A549 (cell line): ENCODE measurements at regions not wholly inside any gene's neighbourhood (a gene's known extent, or its start where the extent isn't known, plus 50 kb on each side); places are given as distances from the start of the nearest gene placed in this dataset.

Source experiments
- ATAC-seq, 2 experiments: fragments of 200-7000 bp in 1 of 2; fragments of >200 bp in 1 of 2; cut with Nextera tagmentation in 1 of 2; cut with Tn5 transposase in 1 of 2; 3 replicates each; pipeline versions ENCODE4 v1.8.0 to v1.9.1; 2018 to 2020; ENCODE audit warnings: mild to moderate bottlenecking in 1 of 2, moderate library complexity in 1 of 2
- CTCF ChIA-PET: fragments of 300-600 bp; sonication (Branson Sonifier 250); formaldehyde crosslinking; extraction: SDS; loops from one replicate; lab custom pipeline; 2021; ENCODE audit warnings: antibody characterized with exemption, inconsistent platforms; lab: Yijun Ruan, JAX
- POLR2A ChIA-PET: fragments of 350-600 bp; formaldehyde crosslinking; extraction: SDS; loops from one replicate; lab custom pipeline; 2021; ENCODE audit warnings: antibody characterized with exemption, inconsistent platforms; lab: Yijun Ruan, JAX
- DNase-seq, 2 experiments: peaks; one replicate each; pipeline versions ENCODE4 v3.0.0 to v3.0.0-alpha.2; 2011 to 2016; ENCODE audit warnings: low read depth in 1 of 2, low spot score in 1 of 2
- FAIRE-seq: peaks from 2 replicates; lab custom pipeline; 2011; peaks lifted over from hg19 to GRCh38; lab: Jason Lieb, UNC
- H3K27ac ChIP-seq, 2 experiments: fragments of >200 bp; sonication (Bioruptor Twin); formaldehyde crosslinking; 3 replicates each; pipeline ENCODE4 v1.5.1; 2016 to 2017
- H3K4me1 ChIP-seq: fragments of >200 bp; sonication (Bioruptor Twin); formaldehyde crosslinking; 3 replicates; pipeline ENCODE4 v1.6.1; 2016
- H3K4me2 ChIP-seq: fragments of >200 bp; sonication (Bioruptor Twin); formaldehyde crosslinking; 3 replicates; pipeline ENCODE4 v1.6.1; 2016
- H3K4me3 ChIP-seq: fragments of >200 bp; sonication (Bioruptor Twin); formaldehyde crosslinking; 3 replicates; pipeline ENCODE4 v1.5.1; 2016
- H3K9me3 ChIP-seq: fragments of >200 bp; sonication (Bioruptor Twin); formaldehyde crosslinking; 3 replicates; pipeline ENCODE4 v1.6.1; 2016
- CBX2 ChIP-seq: fragments of 200-600 bp; sonication (generic); IDR thresholded peaks from 2 replicates; pipeline ENCODE4 v1.6.1; 2016; ENCODE audit warnings: low read depth, mild to moderate bottlenecking, borderline replicate concordance
- EHF ChIP-seq: fragments of 250-450 bp; sonication (Bioruptor Pico); IDR thresholded peaks from 2 replicates; pipeline ENCODE4 v1.5.0; 2020; ENCODE audit warnings: mild to moderate bottlenecking
- EP300 ChIP-seq, 2 experiments: fragments of >200 bp; sonication (Bioruptor Twin); formaldehyde crosslinking; IDR thresholded peaks; 2 replicates in 1 of 2; 3 replicates in 1 of 2; pipeline ENCODE4 v1.6.1; 2016 to 2017
- FOSB ChIP-seq: fragments of 250-450 bp; sonication (Bioruptor Pico); IDR thresholded peaks from 2 replicates; pipeline ENCODE4 v1.5.0; 2020; ENCODE audit warnings: mild to moderate bottlenecking, moderate library complexity
- HDAC2 ChIP-seq: fragments of 200-600 bp; sonication (generic); IDR thresholded peaks from 2 replicates; pipeline ENCODE4 v1.6.1; 2016
- HOXB5 ChIP-seq: fragments of 250-450 bp; sonication (Bioruptor Pico); IDR thresholded peaks from 2 replicates; pipeline ENCODE4 v1.5.0; 2020; ENCODE audit warnings: mild to moderate bottlenecking, moderate library complexity
- JUNB ChIP-seq: fragments of >200 bp; sonication (Bioruptor Twin); formaldehyde crosslinking; IDR thresholded peaks from 2 replicates; pipeline ENCODE4 v1.6.1; 2016
- KDM5A ChIP-seq: fragments of 200-600 bp; sonication (generic); IDR thresholded peaks from 2 replicates; pipeline ENCODE4 v1.6.1; 2016; ENCODE audit warnings: antibody characterized with exemption, mild to moderate bottlenecking
- MAZ ChIP-seq: fragments of 150-350 bp; IDR thresholded peaks from 2 replicates; pipeline ENCODE4 v1.6.1; 2014; ENCODE audit warnings: antibody characterized with exemption, low read depth, low read length, borderline replicate concordance
- MYC ChIP-seq: IDR thresholded peaks from 2 replicates; pipeline ENCODE4 v1.6.1; 2012; ENCODE audit warnings: mild to moderate bottlenecking, inconsistent platforms, low read length, improper control_type of control experiment, borderline replicate concordance
- NR3C1 ChIP-seq: fragments of >200 bp; sonication (Bioruptor Twin); formaldehyde crosslinking; IDR thresholded peaks from 3 replicates; pipeline ENCODE4 v1.6.1; 2017
- PHF8 ChIP-seq: fragments of 200-600 bp; sonication (generic); IDR thresholded peaks from 2 replicates; pipeline ENCODE4 v1.6.1; 2016; ENCODE audit warnings: low read depth, mild to moderate bottlenecking, antibody characterized with exemption, moderate library complexity, borderline replicate concordance
- POLR2A ChIP-seq: IDR thresholded peaks from 2 replicates; pipeline ENCODE4 v1.6.1; 2012; ENCODE audit warnings: mild to moderate bottlenecking, low read length
- POLR2AphosphoS2 ChIP-seq: conservative IDR thresholded peaks from 2 replicates; pipeline ENCODE4 v1.6.1; 2012; ENCODE audit warnings: low read length, improper control_type of control experiment, inconsistent platforms
- RARB ChIP-seq: fragments of 250-450 bp; sonication (Bioruptor Pico); IDR thresholded peaks from 2 replicates; pipeline ENCODE4 v1.8.0; 2021; ENCODE audit warnings: mild to moderate bottlenecking, moderate library complexity
- RCOR1 ChIP-seq: fragments of 150-350 bp; IDR thresholded peaks from 2 replicates; pipeline ENCODE4 v1.6.1; 2014; ENCODE audit warnings: antibody characterized with exemption, low read length, low read depth
- RFX5 ChIP-seq: fragments of 450-650 bp; IDR thresholded peaks from 2 replicates; pipeline ENCODE4 v1.7.1; 2014; ENCODE audit warnings: antibody characterized with exemption, mild to moderate bottlenecking, moderate library complexity
- TP53 ChIP-seq: fragments of 250-450 bp; sonication (Bioruptor Pico); IDR thresholded peaks from 2 replicates; pipeline ENCODE4 v1.5.0; 2021; ENCODE audit warnings: mild to moderate bottlenecking, moderate library complexity
- ZFP36 ChIP-seq: fragments of 450-650 bp; IDR thresholded peaks from 2 replicates; pipeline ENCODE4 v1.6.1; 2014; ENCODE audit warnings: borderline replicate concordance; ENCODE audit not compliant: partially characterized antibody
- ZNF302 ChIP-seq: fragments of 250-450 bp; sonication (Bioruptor Pico); IDR thresholded peaks from 2 replicates; pipeline ENCODE4 v1.9.0; 2021; ENCODE audit warnings: inconsistent platforms, mild to moderate bottlenecking, moderate library complexity
- ZSCAN20 ChIP-seq: fragments of 250-450 bp; sonication (Bioruptor Pico); IDR thresholded peaks from 2 replicates; pipeline ENCODE4 v1.8.0; 2022; ENCODE audit warnings: mild to moderate bottlenecking, moderate library complexity
- WGBS: methylation state at CpG from one replicate; pipeline ENCODE4 v1.1.6; 2017; ENCODE audit errors: missing lambda C conversion rate; 5-methylcytosine and 5-hydroxymethylcytosine counted together
- TF ChIP-seq, protein P1 (sequence below): fragments of >200 bp; sonication (Bioruptor Twin); formaldehyde crosslinking; IDR thresholded peaks from 2 replicates; pipeline ENCODE4 v1.6.1; 2016
- TF ChIP-seq, protein P2 (sequence below): fragments of >200 bp; sonication (Bioruptor Twin); formaldehyde crosslinking; IDR thresholded peaks from 3 replicates; pipeline ENCODE4 v1.5.1; 2016

DNA sequence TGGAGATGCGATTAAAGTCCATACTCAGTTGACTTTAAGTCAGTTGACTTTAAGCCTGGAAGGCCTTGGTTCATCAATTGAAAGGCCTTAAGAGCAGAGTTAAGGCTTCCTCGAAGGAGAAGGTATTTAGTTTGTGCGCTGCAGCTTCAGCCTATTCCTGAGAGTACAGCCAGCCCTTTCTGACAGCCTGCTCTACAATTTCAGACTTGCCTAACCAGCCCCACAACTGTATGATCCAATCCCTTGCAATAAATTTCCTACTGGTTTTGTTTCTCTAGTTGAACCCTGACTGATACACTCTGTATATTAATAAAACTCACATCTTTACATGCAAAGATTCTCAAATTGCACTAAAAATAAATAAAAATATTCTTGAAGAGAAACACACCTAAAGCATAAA is 66.1 kb upstream of the RORA start:
- Histone ChIP-seq H3K9me3 (no peaks in the 10 kb centered on the region), H3K27ac (no peak overlapping the region), H3K4me1 (no peaks in the 10 kb centered on the region), H3K4me2 (no peak overlapping the region), H3K4me3 (no peak overlapping the region)
- DNase-seq (no peak), ATAC-seq (no peak), FAIRE-seq (no peak)
- POLR2A ChIA-PET, result no interaction called here
- 12% methylated on average over 3 of the region's 3 CpGs for WGBS
- CTCF ChIA-PET, result no interaction called here
- TF ChIP-seq RFX5 (no peak), CBX2 (no peak), EHF (no peak), RARB (CRISPR knock-in tag) (no peak), ZSCAN20 (CRISPR knock-in tag) (no peak), POLR2AphosphoS2 (no peak), KDM5A (no peak), EP300 (IDR thresholded peaks at IDR 0.05) (no peak), HDAC2 (no peak), MAZ (no peak)
- TF ChIP-seq, protein P1, sequence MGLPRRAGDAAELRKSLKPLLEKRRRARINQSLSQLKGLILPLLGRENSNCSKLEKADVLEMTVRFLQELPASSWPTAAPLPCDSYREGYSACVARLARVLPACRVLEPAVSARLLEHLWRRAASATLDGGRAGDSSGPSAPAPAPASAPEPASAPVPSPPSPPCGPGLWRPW, result no peak

DNA sequence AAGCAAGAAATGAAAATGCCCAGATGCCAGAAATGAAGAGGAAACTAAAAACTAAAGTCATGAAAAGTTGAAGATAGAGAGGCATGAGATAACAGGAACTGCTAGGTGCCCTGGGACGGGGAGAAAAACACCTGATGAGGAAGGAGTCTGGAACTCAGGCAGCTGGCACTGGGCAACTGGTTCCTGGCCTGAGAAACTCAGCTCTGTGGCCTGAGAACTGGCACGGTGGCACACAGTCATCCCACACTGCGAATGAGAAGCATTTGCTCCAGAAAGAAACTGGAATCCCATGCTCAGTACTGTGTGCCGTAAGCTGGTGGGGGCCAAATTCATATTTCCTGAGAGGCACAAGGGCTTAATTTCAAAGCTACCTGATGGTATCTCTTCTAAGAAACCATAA is 53.6 kb upstream of the RORA start:
- WGBS, result 30% methylated on average over 4 of the region's 4 CpGs
- Histone ChIP-seq H3K27ac (no peak overlapping the region), H3K9me3 (no peaks in the 10 kb centered on the region; the same call in 2 of the 3 replicates), H3K4me3 (no peak overlapping the region), H3K4me2 (no peak overlapping the region), H3K4me1 (no peaks in the 10 kb centered on the region)
- FAIRE-seq (no peak), DNase-seq (no peak), ATAC-seq (no peak)
- POLR2A ChIA-PET, result no interaction called here
- no peak for TF ChIP-seq RCOR1
- TF ChIP-seq RFX5, result no peak
- TF ChIP-seq, protein P1, result no peak
- no peak for TF ChIP-seq POLR2AphosphoS2
- TF ChIP-seq TP53 (CRISPR knock-in tag), result no peak
- TF ChIP-seq ZSCAN20 (CRISPR knock-in tag), result no peak
- no peak for TF ChIP-seq FOSB (CRISPR knock-in tag)
- no peak for TF ChIP-seq ZNF302 (CRISPR knock-in tag)
- no peak for TF ChIP-seq RARB (CRISPR knock-in tag)
- no peak for TF ChIP-seq HOXB5 (CRISPR knock-in tag)
- CTCF ChIA-PET, result no interaction called here

DNA sequence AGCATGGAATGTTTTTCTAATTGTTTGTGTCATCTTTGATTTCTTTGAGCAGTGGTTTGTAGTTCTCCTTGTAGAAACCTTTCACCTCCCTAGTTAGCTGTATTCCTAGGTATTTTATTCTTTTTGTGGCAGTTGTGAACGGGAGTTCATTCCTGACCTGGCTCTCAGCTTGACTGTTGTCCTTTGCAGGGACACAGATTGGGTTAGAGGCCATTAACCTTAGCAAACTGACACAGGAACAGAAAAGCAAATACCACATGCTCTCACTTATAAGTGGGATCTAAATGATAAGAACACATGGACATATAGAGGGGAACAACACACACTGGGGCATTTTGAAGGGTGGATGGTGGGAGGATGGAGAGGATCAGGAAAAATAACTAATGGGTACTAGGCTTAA is 52.2 kb upstream of the RORA start:
- no peak overlapping the region for H3K27ac ChIP-seq
- TF ChIP-seq, protein P1, result no peak
- no peak for TF ChIP-seq RARB (CRISPR knock-in tag)
- TF ChIP-seq, protein P2, sequence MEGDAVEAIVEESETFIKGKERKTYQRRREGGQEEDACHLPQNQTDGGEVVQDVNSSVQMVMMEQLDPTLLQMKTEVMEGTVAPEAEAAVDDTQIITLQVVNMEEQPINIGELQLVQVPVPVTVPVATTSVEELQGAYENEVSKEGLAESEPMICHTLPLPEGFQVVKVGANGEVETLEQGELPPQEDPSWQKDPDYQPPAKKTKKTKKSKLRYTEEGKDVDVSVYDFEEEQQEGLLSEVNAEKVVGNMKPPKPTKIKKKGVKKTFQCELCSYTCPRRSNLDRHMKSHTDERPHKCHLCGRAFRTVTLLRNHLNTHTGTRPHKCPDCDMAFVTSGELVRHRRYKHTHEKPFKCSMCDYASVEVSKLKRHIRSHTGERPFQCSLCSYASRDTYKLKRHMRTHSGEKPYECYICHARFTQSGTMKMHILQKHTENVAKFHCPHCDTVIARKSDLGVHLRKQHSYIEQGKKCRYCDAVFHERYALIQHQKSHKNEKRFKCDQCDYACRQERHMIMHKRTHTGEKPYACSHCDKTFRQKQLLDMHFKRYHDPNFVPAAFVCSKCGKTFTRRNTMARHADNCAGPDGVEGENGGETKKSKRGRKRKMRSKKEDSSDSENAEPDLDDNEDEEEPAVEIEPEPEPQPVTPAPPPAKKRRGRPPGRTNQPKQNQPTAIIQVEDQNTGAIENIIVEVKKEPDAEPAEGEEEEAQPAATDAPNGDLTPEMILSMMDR, result no peak
- TF ChIP-seq ZFP36, result no peak
- no peak for TF ChIP-seq MYC
- no peak for TF ChIP-seq POLR2A
- TF ChIP-seq HOXB5 (CRISPR knock-in tag), result no peak
- TF ChIP-seq JUNB, result no peak
- no peak for TF ChIP-seq TP53 (CRISPR knock-in tag)
- no peak for TF ChIP-seq NR3C1
- no peak for TF ChIP-seq PHF8
- H3K9me3 ChIP-seq, result no peaks in the 10 kb centered on the region; the same call in 2 of the 3 replicates
- FAIRE-seq, result no peak
- WGBS, result 0% methylated on average over 1 of the region's 1 CpG
- ChIA-PET POLR2A (no interaction called here), CTCF (no interaction called here)
- H3K4me2 ChIP-seq, result no peak overlapping the region
- H3K4me3 ChIP-seq, result no peak overlapping the region
- DNase-seq, result no peak
- ATAC-seq, result no peak
- H3K4me1 ChIP-seq, result no peaks in the 10 kb centered on the region
